ENCODE measurements at regions not wholly inside any gene's neighbourhood (a gene's known extent, or its start where the extent isn't known, plus 50 kb on each side); places are given as distances from the start of the nearest gene placed in this dataset.

DNA sequence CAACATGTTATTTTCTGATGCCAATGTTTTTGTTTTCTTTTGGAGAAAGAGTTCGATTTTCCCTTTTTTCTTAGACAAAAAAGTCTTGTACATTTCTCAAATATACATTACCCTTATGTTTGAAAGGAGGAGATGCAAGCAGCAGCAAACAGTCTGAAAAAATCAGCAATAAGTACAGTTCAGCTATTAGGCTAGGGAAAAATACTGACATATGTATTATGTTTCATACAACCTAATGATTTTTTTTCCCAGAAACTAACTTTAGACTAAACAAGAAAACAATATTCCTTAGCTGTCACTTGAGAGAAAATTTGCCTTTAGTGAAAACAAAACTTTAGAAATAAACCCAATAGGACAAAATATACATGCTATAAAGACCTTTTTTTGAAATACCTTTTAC lies 1223.5 kb downstream of the SLITRK1 start:
- Histone ChIP-seq H3K4me3 (ENCODE audit: low read depth, low read length) (no peak overlapping the region), H3K27me3 (ENCODE audit: insufficient read depth, low read length) (no peaks in the 10 kb centered on the region), H3K27ac (ENCODE audit: low read depth, low read length) (no peak overlapping the region), H3K4me1 (ENCODE audit: control insufficient read depth, insufficient read depth, low read length, unreplicated experiment) (peaks cover 13% of the 10 kb centered on the region), H3K79me2 (ENCODE audit: control insufficient read depth, insufficient read depth, low read length, unreplicated experiment) (no peaks in the 10 kb centered on the region), H3K36me3 (ENCODE audit: insufficient read depth, low read length) (no peaks in the 10 kb centered on the region), H2AFZ (ENCODE audit: low read length, unreplicated experiment) (no peak overlapping the region)

DNA sequence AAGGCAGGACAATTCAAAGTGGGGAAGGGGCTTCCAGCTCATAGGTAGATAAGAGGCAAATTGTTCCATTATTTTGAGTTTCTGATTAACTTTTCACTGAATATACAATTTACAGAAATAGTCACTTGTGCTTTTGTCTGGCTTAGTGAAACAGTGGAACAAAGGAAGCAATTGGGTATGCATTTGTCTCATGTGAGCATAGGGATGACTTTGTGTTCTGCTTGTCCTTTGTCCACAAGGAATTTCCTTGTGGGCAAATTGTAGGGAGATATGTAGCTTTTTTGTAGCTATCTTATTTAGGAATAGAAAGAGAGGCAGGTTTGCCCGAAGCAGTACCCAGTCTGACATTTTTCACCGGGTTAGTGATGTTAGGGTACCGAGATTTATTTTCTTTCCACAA lies 1224.8 kb downstream of the SLITRK1 start:
- no peaks in the 10 kb centered on the region for H3K27me3 ChIP-seq (ENCODE audit: insufficient read depth, low read length)

DNA sequence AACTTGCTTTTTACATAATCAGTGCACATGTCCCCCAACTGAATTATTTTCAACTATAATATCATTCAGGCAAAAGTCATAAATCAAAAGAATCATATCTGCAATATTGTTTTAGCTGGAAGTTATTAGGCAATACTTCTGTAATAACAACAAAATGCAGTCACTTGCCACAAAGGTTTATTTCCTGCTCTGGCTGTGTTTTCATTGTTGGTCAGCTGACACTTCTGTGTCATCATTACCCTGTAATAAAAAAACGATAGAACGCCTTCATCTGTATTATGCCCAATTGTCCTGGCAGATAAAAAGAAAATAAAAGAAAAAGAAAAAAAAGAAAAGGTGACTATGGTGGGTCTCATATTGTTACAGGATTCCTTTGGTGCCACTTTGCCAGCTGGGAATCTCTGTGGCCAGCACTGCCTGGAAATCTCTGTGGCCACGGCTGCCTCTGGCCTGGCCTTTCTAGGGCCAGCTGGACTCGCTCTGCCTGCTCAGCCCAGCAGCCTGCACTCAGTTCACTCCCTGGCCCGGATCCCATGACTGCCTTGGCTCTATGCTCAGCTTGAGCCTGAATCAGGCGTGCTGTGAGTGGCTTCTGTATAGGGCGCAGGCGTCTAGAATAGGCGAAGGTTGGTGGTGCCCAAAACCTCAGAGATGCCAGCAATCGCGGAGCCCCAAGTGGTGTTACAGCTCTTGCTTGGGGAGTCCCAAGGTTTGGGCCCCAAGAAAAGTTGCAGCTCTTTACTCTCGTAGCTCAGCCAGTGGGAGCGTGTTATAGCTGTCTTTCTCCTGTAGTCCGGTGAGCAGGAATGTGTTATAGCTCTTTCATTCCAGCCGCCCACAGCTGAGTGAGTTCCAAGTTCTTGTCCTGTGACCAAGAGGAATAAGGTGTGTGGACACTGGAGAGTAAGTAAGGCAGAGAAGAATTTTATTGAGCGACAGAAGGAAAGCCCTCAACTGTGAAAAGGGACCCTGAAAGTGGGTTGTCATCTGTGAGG lies 1227.1 kb downstream of the SLITRK1 start:
- Histone ChIP-seq H3K79me2 (ENCODE audit: control insufficient read depth, insufficient read depth, low read length, unreplicated experiment) (no peaks in the 10 kb centered on the region), H3K4me1 (ENCODE audit: control insufficient read depth, insufficient read depth, low read length, unreplicated experiment) (peaks cover 13% of the 10 kb centered on the region), H3K27me3 (ENCODE audit: insufficient read depth, low read length) (no peaks in the 10 kb centered on the region), H3K36me3 (ENCODE audit: insufficient read depth, low read length) (no peaks in the 10 kb centered on the region), H2AFZ (ENCODE audit: low read length, unreplicated experiment) (peak overlapping the region; percentile 11), H3K4me3 (ENCODE audit: low read depth, low read length) (peak overlapping the region; percentile 42; the same call in 1 of the 2 replicates), H3K27ac (ENCODE audit: low read depth, low read length) (peak overlapping the region; percentile 84)

More for the DNA sequence above, 1224.8 kb downstream of the SLITRK1 start:
- Histone ChIP-seq H3K4me1 (ENCODE audit: control insufficient read depth, insufficient read depth, low read length, unreplicated experiment) (peaks cover 13% of the 10 kb centered on the region), H3K4me3 (ENCODE audit: low read depth, low read length) (no peak overlapping the region), H2AFZ (ENCODE audit: low read length, unreplicated experiment) (no peak overlapping the region), H3K79me2 (ENCODE audit: control insufficient read depth, insufficient read depth, low read length, unreplicated experiment) (no peaks in the 10 kb centered on the region), H3K27ac (ENCODE audit: low read depth, low read length) (no peak overlapping the region), H3K36me3 (ENCODE audit: insufficient read depth, low read length) (no peaks in the 10 kb centered on the region)

GRCh38 chr13:82654143-82654542 lies 1228.1 kb downstream of the SLITRK1 start:
- Histone ChIP-seq H3K27ac (ENCODE audit: low read depth, low read length) (no peak overlapping the region), H2AFZ (ENCODE audit: low read length, unreplicated experiment) (no peak overlapping the region), H3K4me3 (ENCODE audit: low read depth, low read length) (no peak overlapping the region), H3K27me3 (ENCODE audit: insufficient read depth, low read length) (no peaks in the 10 kb centered on the region), H3K79me2 (ENCODE audit: control insufficient read depth, insufficient read depth, low read length, unreplicated experiment) (no peaks in the 10 kb centered on the region), H3K4me1 (ENCODE audit: control insufficient read depth, insufficient read depth, low read length, unreplicated experiment) (peaks cover 13% of the 10 kb centered on the region), H3K36me3 (ENCODE audit: insufficient read depth, low read length) (no peaks in the 10 kb centered on the region)

DNA sequence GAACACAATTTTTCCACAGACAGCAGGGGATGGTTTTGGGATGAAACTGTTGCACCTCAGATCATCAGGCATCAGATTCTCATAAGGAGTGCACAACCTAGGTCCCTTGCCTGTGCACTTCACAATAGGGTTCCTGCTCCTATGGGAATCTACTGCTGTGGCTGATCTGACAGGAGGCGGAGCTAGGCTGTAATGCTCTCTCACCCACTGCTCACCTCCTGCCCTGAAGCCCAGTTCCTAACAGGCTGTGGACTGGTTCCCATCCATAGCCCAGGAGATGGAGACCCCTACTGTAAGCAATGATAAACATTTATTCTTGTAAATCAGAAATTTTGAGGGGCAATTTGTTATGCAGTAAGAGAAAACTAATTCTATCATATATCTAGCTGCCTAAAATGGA lies 1234.7 kb downstream of the SLITRK1 start:
- Histone ChIP-seq H3K79me2 (ENCODE audit: control insufficient read depth, insufficient read depth, low read length, unreplicated experiment) (no peaks in the 10 kb centered on the region), H3K36me3 (ENCODE audit: insufficient read depth, low read length) (no peaks in the 10 kb centered on the region), H2AFZ (ENCODE audit: low read length, unreplicated experiment) (no peak overlapping the region), H3K27me3 (ENCODE audit: insufficient read depth, low read length) (no peaks in the 10 kb centered on the region), H3K4me1 (ENCODE audit: control insufficient read depth, insufficient read depth, low read length, unreplicated experiment) (no peaks in the 10 kb centered on the region), H3K4me3 (ENCODE audit: low read depth, low read length) (no peak overlapping the region), H3K27ac (ENCODE audit: low read depth, low read length) (no peak overlapping the region)

- H3K36me3 ChIP-seq (ENCODE audit: insufficient read depth, low read length), result no peaks in the 10 kb centered on the region
- H3K79me2 ChIP-seq (ENCODE audit: control insufficient read depth, insufficient read depth, low read length, unreplicated experiment), result no peaks in the 10 kb centered on the region
- H2AFZ ChIP-seq (ENCODE audit: low read length, unreplicated experiment), result no peak overlapping the region
- no peaks in the 10 kb centered on the region for H3K27me3 ChIP-seq (ENCODE audit: insufficient read depth, low read length)
- H3K27ac ChIP-seq (ENCODE audit: low read depth, low read length), result no peak overlapping the region
- H3K4me1 ChIP-seq (ENCODE audit: control insufficient read depth, insufficient read depth, low read length, unreplicated experiment), result peaks cover 3% of the 10 kb centered on the region
- H3K4me3 ChIP-seq (ENCODE audit: low read depth, low read length), result no peak overlapping the region
Observed at GRCh38 chr13:82636119-82636518, 1246.2 kb downstream of the SLITRK1 start.

DNA sequence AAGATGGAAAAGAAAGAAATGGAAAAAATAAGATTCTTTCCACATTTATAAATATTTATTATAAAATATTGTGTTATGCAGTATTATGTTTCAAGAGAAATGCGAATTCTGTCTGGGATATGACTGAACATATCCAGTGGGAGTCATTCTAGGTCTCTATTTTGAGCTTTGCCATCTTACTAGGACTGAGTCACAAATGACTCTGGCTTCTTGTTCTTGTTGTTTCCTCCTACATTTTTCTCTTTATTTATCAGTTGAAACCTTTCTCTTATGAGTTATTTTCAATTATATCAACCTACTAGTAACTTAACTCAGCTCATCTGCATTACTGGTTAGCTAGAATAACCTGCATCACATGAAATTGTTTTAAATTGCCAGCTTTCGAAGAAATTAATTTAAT lies 1247.3 kb downstream of the SLITRK1 start:
- H3K27ac ChIP-seq (ENCODE audit: low read depth, low read length), result no peak overlapping the region
- H3K4me3 ChIP-seq (ENCODE audit: low read depth, low read length), result no peak overlapping the region
- H3K27me3 ChIP-seq (ENCODE audit: insufficient read depth, low read length), result no peaks in the 10 kb centered on the region
- no peaks in the 10 kb centered on the region for H3K79me2 ChIP-seq (ENCODE audit: control insufficient read depth, insufficient read depth, low read length, unreplicated experiment)
- H3K36me3 ChIP-seq (ENCODE audit: insufficient read depth, low read length), result no peaks in the 10 kb centered on the region
- H3K4me1 ChIP-seq (ENCODE audit: control insufficient read depth, insufficient read depth, low read length, unreplicated experiment), result peaks cover 3% of the 10 kb centered on the region
- no peak overlapping the region for H2AFZ ChIP-seq (ENCODE audit: low read length, unreplicated experiment)

DNA sequence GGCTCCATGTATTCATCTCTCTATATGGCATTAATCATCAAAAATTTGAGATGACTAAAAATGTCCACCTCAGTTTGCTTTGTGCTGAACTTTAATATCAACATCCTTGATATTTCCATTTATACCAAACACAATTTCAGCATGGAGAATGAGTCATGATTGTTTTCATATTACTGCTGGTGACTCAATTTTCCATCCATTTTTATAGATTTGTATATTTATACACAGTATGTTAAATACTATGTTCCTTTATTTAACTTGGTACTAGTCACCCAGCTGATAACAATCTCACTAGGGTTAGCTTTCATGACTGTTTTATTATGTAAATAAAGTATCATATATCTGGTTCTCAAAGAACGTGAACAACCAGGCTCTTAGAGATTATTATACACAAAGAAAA lies 1255.1 kb downstream of the SLITRK1 start:
- H3K36me3 ChIP-seq (ENCODE audit: insufficient read depth, low read length), result no peaks in the 10 kb centered on the region
- no peaks in the 10 kb centered on the region for H3K27me3 ChIP-seq (ENCODE audit: insufficient read depth, low read length)
- no peak overlapping the region for H3K27ac ChIP-seq (ENCODE audit: low read depth, low read length)
- H3K4me1 ChIP-seq (ENCODE audit: control insufficient read depth, insufficient read depth, low read length, unreplicated experiment), result peaks cover 5% of the 10 kb centered on the region
- H3K4me3 ChIP-seq (ENCODE audit: low read depth, low read length), result no peak overlapping the region
- no peaks in the 10 kb centered on the region for H3K79me2 ChIP-seq (ENCODE audit: control insufficient read depth, insufficient read depth, low read length, unreplicated experiment)
- no peak overlapping the region for H2AFZ ChIP-seq (ENCODE audit: low read length, unreplicated experiment)

GRCh38 chr13:82625717-82626116 lies 1256.6 kb downstream of the SLITRK1 start:
- H3K79me2 ChIP-seq (ENCODE audit: control insufficient read depth, insufficient read depth, low read length, unreplicated experiment), result no peaks in the 10 kb centered on the region
- H3K27ac ChIP-seq (ENCODE audit: low read depth, low read length), result no peak overlapping the region
- no peak overlapping the region for H2AFZ ChIP-seq (ENCODE audit: low read length, unreplicated experiment)
- H3K36me3 ChIP-seq (ENCODE audit: insufficient read depth, low read length), result no peaks in the 10 kb centered on the region
- no peaks in the 10 kb centered on the region for H3K27me3 ChIP-seq (ENCODE audit: insufficient read depth, low read length)
- H3K4me1 ChIP-seq (ENCODE audit: control insufficient read depth, insufficient read depth, low read length, unreplicated experiment), result peaks cover 5% of the 10 kb centered on the region
- no peak overlapping the region for H3K4me3 ChIP-seq (ENCODE audit: low read depth, low read length)

- Histone ChIP-seq H3K36me3 (ENCODE audit: insufficient read depth, low read length) (no peaks in the 10 kb centered on the region), H3K4me3 (ENCODE audit: low read depth, low read length) (no peak overlapping the region), H3K4me1 (ENCODE audit: control insufficient read depth, insufficient read depth, low read length, unreplicated experiment) (no peaks in the 10 kb centered on the region), H3K79me2 (ENCODE audit: control insufficient read depth, insufficient read depth, low read length, unreplicated experiment) (no peaks in the 10 kb centered on the region), H3K27ac (ENCODE audit: low read depth, low read length) (no peak overlapping the region), H2AFZ (ENCODE audit: low read length, unreplicated experiment) (no peak overlapping the region), H3K27me3 (ENCODE audit: insufficient read depth, low read length) (no peaks in the 10 kb centered on the region)
Observed at GRCh38 chr13:82615043-82615442, 1267.2 kb downstream of the SLITRK1 start.

DNA sequence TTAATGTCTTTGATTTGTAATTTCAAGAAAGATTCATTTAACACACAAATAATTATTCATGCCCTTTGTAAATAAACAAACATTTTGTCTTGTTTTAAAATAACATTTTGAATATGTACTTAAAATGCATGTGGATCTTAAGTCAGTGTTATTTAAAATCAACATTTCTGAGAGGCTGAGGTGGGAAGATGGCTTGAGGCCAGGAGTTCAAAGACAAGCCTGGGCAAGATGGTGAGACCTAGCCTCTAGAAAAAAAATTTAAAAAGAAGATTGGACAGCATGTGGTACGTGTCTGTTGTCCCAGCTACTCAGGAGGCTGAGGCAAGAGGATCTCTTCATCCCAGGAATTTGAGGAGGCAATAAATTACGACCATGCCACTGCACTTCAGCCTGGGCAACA lies 1268.2 kb downstream of the SLITRK1 start:
- no peak overlapping the region for H3K4me3 ChIP-seq (ENCODE audit: low read depth, low read length)
- H3K79me2 ChIP-seq (ENCODE audit: control insufficient read depth, insufficient read depth, low read length, unreplicated experiment), result no peaks in the 10 kb centered on the region
- no peak overlapping the region for H3K27ac ChIP-seq (ENCODE audit: low read depth, low read length)
- no peak overlapping the region for H2AFZ ChIP-seq (ENCODE audit: low read length, unreplicated experiment)
- no peaks in the 10 kb centered on the region for H3K36me3 ChIP-seq (ENCODE audit: insufficient read depth, low read length)
- no peaks in the 10 kb centered on the region for H3K27me3 ChIP-seq (ENCODE audit: insufficient read depth, low read length)
- H3K4me1 ChIP-seq (ENCODE audit: control insufficient read depth, insufficient read depth, low read length, unreplicated experiment), result no peaks in the 10 kb centered on the region

All from ACC112 (cell line).